GM12878 (cell line): ENCODE measurements at regions not wholly inside any gene's neighbourhood (a gene's known extent, or its start where the extent isn't known, plus 50 kb on each side); places are given as distances from the start of the nearest gene placed in this dataset.

Source experiments
- CEBPB ChIP-seq, 2 experiments: fragments of 150-350 bp in 1 of 2; IDR thresholded peaks; 2 replicates each; pipeline ENCODE4 v1.6.1; 2012 to 2014; ENCODE audit warnings: low read depth in 2 of 2, low read length in 2 of 2, borderline replicate concordance in 1 of 2, inconsistent platforms in 1 of 2
- EP300 ChIP-seq, 2 experiments: fragments of 150-350 bp in 1 of 2; IDR thresholded peaks; 2 replicates each; pipeline ENCODE4 v1.6.1; 2011 to 2012; ENCODE audit warnings: low read depth in 2 of 2, low read length in 2 of 2, borderline replicate concordance in 1 of 2, improper control_type of control experiment in 1 of 2, inconsistent platforms in 1 of 2; ENCODE audit not compliant: control insufficient read depth in 1 of 2
- EZH2 ChIP-seq: IDR thresholded peaks from 2 replicates; pipeline ENCODE4 v1.6.1; 2012; ENCODE audit warnings: low read depth, mild to moderate bottlenecking, control low read depth, inconsistent platforms, low read length, borderline replicate concordance; ENCODE audit not compliant: control insufficient read depth
- HDGF ChIP-seq: fragments of 450-650 bp; IDR thresholded peaks from 2 replicates; pipeline ENCODE4 v1.6.1; 2016; ENCODE audit warnings: antibody characterized with exemption
- POLR2AphosphoS5 ChIP-seq: IDR thresholded peaks from 2 replicates; pipeline ENCODE4 v1.6.1; 2011; ENCODE audit warnings: mild to moderate bottlenecking, low read length, inconsistent platforms
- TCF7 ChIP-seq: IDR thresholded peaks from 2 replicates; pipeline ENCODE4 v1.6.1; 2014; ENCODE audit warnings: antibody characterized with exemption, borderline replicate concordance

GRCh38 chr5:68922172-68922987, 171.4 kb upstream of the SLC30A5 start:
- TF ChIP-seq POLR2AphosphoS5 (no peak), CEBPB (IDR thresholded peaks at IDR 0.05; ENCODE audit: borderline replicate concordance in 1 of 2, low read depth in 2 of 2, low read length in 2 of 2) (no peak), TCF7 (no peak), EP300 (IDR thresholded peaks at IDR 0.05; ENCODE audit: borderline replicate concordance in 1 of 2, control insufficient read depth in 1 of 2, low read depth in 2 of 2, low read length in 2 of 2) (no peak), HDGF (no peak), EZH2 (no peak)
